Right forelimb (tissue), 1 donor: ENCODE measurements at regions not wholly inside any gene's neighbourhood (a gene's known extent, or its start where the extent isn't known, plus 50 kb on each side); places are given as distances from the start of the nearest gene placed in this dataset.
"Not testable (repeated sequence)": the region's sequence is repeated elsewhere in the genome, so short reads cannot be mapped to it uniquely, and the experiment has no call there.

Experiments used
- DNase-seq: peaks from one replicate; pipeline ENCODE4 v3.0.0-alpha.2; 2018

DNA sequence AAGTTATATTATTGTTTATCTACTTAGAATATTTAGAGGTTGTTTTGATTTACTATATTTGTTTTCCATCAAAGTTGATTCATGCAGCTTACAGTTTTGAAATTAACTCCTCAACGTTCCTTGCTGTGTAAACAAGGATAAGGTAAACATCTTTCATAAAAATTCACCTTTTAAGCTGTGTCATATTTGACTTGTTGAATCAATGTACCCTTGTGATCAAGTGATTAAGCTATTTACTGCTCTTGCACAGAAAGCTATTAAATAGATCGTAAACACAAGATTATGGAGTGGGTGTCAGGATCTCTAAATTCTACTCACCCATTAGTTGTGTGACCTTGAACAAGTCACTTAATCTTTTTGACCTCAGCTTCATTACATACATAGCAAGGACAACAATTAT, 2054.0 kb upstream of the NUDT12 start:
- DNase-seq: no peak

DNA sequence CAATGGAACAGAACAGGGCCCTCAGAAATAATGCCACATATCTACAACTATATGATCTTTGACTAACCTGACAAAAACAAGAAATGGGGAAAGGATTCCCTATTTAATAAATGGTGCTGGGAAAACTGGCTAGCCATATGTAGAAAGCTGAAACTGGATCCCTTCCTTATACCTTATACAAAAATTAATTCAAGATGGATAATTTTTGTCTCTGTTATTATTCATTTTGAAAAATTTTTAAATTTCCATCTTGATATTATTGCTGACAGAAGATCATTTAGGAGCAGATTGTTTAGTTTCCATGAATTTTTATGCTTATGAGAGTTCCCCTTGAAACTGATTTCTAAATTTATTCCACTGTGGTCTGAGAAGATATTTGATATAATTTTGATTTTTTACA, 2039.8 kb upstream of the NUDT12 start:
- DNase-seq: not testable (repeated sequence)

DNA sequence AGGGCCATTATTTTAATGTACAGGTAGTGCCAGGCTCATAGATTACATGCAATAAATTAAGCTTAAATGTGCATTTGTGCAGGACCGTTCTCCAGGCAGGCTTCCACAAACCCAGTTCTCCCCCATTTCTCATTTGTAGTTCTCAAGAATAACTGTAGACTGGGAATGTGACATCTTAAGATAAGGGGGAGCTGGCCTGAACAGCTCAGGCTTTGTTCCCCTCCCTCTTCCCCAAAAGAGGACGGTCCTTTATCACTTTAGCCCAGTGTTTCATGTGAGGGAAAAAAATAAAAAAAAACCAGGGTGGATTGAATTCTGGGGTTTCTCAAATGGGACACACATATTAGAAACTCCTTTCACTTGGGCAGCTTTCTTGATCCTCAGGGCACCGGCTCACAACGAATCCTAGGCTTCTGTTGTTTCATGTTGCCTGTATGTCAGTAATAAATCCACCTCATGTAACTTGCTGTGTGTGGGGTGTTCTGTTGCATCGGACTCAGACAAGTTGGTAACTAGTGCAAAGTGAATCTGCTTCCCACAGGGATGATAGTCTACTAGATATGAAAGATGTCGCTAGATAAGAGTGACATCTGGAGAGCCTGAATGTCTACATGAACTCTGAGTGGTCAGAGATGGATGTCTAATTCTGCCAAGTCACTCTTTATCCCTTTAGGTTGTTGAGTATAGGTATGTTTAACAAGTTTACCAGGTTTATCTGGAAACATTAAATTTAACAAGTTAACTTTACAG, 2030.6 kb upstream of the NUDT12 start:
- DNase-seq: no peak

DNA sequence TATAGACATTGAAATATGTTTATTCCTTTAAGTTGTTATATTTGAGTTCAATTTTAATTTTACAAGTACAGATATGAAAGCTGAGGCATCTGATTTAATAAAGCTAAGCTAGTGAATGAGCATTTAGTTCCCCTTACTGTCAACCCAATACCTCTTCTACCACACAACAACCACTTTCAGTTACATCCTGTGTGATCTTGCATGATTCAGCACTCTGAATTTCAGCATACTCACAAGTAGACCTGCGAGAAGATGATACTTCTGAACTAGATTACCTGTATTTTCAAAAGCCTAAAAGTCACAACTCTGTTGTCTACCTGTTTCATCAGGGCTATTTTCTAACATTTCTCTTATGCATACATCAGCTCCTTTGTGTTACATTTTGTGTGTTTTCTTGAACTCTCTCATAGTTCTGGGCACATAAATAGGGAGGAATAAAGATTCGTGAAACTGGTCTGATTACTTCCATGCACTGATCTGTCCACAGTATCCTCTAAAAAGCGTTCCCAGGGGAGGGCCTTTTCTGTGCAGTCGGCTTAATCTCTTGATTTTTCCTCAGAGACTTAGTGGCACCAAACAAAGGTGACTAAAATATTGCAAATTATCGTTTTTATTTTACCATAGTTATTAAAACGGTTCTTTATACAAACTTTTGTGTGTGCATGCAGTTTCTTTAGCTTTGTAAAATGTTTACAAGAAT, 2025.5 kb upstream of the NUDT12 start:
- no peak for DNase-seq

DNA sequence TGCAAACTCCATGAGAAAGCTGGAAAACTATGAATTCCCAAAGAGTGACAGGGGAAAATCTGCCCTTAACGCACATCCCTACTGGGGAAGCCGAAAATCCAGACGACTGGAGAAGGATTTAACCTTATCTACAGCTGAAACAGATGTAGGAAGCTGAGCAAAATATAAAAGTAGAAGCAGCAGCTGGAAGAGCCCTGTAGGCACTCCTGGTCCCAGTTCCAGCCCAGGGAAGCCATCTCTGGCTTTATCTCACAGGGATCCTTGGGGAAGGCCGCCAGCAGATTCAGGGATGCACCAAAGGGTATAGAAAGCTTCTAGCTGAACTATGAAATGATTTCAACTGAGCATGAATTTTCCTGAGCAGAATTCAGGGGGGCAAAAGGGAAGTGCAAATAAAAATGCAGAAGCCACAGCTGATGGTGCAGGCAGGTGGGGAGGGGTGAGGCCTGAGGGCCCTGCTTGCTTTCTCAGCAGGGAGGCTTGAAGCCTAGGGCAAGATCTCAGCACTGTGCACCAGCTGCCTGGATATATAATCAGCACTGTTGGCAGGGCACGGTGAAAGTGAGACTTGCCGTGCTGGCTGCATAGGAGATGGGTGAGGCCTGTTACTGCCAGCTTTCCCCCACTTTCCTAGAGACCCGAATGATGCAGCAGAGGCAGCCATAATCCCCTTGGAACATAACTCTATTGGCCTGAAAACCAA, 2019.5 kb upstream of the NUDT12 start:
- no peak for DNase-seq

DNA sequence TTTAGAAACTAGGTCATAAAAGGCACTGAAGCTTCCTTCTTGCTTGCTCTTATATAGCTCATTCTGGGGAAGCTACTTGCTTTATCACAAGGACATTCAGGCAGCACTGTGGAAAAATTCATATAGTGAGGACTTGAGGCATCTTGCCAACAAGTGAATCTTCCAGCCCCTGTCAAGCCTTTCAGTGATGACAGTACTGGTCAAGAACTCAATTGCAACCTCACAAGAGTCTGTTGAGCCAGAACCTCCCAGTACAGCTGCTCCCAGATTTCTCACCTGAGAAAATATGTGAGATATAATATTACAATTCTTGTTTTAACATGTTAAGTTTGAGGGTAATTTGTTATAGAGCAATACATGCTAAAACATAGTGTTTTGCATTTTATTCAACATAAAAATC, 2011.0 kb upstream of the NUDT12 start:
- no peak for DNase-seq

DNA sequence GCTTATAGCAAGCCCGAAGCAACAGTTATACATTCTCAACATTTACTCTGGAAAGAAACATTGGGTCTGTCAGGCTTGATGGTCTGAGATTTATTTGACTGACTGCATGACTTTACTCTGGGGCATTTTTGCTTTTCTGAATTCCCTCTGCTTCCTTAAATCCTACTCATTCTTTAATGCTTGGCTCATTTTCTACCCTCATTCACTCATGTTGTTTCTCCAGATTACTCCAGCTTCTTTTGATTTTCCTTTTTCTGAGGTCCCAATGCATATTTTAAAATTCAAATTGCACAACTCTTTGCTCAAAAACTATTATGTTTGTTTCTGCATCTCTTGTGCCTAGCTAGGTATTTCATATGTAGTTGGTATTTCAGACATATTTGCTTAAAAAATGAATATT, 2002.9 kb upstream of the NUDT12 start:
- DNase-seq: no peak

DNA sequence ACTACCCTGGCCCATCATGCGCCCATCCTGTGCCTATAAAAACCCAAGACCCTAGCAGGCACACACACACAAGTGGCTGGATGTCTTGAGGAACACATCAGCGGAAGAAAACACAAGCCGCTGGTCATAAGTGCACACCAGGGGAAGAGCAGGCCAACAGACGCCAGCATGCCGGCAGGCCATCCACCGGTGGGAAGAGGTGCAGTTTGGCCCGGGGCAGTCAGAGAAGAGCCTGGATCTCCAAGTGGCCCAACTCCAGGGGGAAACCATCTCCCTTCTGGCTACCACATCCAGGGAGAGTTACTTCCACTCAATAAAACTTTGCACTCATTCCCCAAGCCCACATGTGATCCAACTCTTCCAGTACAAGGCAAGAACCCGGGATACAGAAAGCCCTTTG, 2001.3 kb upstream of the NUDT12 start:
- DNase-seq: no peak

DNA sequence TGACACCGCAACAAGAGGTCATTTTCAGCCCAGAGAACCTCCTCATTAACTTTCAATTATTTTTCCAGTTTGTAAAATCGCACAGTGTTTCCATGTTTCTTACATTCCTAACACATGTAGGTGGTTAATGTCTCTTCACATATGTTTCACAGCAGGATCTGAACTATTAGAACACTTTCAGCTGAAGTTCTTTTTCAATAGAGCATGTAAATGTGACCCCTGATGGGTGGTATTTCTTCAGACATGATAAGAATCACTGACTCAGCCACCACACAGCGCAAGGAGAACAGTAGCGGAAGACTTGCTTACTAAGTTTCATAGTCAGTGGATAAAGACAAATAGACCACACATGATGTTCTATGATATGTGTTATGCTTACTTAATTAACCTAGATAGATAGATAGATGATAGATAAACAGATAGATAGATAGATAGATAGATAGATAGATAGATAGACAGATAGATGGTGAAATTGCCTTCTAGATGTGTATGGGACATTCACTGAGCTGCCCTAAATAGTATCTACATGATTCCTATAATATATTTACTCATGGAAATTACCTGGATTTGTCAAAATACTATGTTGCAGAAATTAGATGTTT, 1992.1 kb upstream of the NUDT12 start:
- no peak for DNase-seq

DNA sequence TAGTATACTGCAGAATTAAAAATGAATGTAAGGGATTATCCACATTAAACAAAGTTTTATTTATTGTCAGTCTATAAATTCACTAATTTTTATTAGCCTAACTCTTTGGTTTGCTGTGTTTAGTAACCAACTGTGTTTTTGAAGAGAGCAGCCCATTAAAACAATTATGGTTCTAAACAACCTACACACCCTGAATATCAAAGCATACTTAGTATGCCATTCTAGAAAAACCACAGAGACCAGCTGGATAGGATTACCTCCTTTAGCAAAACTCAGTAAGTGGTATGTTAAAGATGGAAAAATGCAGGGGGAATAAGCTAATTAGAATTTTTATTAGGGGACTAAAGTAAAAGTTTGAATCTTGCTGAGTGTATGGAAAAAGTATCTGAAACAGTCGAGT, 1981.7 kb upstream of the NUDT12 start:
- no peak for DNase-seq

DNA sequence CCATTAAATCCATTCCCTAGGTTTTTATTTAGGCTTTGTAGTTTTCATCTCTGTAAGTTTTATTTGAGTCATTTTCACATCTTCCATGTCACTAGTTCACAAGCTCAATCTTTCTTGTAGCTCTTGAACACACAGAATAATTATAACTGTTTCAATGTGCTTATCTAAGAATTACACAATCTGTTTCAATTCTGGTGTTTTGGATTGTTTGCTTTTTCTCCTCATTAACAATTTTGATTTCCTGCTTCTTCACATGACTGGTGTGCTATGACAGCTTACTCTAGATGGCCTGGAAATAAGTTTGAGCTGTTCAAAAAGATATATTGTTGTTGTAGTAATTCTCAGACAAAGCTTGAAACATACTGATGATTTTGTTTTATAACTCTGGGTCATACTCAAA, 1974.1 kb upstream of the NUDT12 start:
- DNase-seq: no peak

DNA sequence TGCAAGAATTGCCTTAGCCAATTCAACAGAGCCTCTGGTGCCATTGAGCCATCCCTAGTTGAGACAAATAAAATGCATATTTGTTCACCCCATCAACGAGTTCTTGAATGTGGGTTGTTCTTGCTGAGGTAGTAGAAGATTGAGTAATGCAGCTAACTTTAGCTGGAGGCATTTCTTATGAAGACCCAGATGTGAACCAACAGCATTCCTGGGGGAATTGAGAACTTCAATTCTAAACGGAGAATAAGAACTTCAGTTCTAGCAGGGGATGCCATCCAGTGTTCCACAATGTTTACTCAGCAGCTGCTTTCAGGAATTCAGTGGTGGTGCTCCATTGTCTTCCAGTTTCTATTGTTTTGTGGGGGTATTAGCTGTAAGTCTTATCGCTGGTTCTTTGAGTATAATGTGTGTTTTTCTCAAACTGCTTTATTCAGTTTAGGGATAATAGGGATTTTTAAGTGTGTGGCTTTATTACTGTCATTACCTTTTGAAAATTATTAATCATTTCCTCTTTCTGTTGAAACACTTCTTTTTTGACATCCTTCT, 1968.2 kb upstream of the NUDT12 start:
- no peak for DNase-seq

DNA sequence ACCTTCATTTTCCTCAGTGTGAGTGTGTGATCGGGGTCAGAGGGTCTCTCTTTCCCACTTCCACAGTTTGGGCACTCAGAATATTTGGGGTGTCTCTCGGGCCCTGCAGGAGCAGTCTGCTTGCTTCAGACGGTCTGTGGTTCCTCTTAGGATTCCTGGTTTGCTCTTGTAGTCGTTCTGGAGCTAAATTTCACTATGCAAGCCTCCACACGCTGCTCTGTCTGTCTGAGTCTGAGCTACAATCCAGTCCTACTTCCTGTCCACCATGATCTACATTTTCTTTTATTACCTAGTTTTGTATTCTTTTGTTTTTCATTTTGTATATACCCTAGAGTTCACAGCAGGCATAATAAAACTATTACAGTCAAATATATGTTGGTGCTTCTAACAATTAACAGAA, 1967.3 kb upstream of the NUDT12 start:
- DNase-seq: no peak

DNA sequence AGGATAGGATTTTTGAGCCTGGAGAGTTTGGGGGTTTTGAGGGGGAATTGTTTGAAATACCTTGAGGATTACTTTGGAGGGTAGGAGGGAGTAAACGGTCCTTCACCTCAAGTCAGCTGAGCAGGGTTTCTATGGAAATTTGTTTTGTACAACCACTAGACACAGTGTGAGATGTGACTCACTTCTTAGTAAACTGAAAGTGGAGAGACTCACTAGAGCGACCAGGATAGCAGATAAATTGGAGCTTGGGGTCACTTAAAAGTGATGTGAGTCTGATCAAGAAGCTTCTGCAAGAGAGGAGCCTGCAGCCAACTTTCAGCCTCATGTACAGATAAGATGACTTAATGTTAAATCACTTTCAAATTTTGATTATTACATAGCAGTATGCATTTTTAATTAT, 1945.9 kb upstream of the NUDT12 start:
- DNase-seq: no peak

DNA sequence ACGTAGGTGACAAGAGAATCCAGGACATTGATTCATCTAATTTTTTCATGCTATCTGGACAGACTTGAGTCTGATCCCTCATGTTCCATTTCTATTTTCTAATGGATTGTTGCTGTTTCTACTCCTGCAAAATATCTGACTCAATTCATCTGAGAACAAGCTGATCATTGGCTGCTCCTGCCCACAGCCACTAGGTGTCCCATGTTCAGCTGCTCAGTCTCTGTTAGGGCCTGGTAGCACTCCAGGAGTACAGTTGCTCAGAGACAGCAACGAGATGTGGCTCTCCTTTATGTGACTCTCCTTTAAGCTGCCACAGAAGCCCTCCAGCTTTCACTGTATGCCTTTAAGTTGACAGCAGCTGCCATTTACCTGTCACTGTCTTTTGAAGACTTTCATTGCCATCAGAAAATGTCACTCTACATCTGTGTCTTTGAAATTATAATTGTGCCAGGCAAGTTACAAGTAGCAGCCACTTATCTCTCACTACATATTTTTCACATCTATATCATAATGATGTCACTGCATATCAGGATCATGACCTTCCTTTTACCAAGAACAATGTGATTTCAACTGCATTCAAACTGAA, 1944.2 kb upstream of the NUDT12 start:
- DNase-seq: no peak

DNA sequence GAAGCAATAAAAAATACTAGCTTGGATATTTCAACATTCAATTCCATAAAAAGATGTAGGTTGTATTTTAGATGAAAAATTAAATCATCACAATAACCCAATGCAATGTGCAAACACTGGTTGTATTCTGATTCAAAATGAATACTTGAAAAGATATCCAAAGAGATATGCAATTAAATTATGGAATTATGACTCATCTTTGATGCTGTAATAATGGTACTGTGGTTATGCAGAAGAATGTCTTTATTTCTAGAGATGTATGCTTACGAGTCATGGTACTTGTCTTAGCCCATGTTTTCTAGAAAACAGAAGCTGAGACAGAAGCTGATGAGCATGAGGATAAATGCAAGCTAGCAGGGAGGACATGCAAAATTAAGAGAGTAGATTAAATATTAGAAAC, 1941.4 kb upstream of the NUDT12 start:
- DNase-seq: no peak

DNA sequence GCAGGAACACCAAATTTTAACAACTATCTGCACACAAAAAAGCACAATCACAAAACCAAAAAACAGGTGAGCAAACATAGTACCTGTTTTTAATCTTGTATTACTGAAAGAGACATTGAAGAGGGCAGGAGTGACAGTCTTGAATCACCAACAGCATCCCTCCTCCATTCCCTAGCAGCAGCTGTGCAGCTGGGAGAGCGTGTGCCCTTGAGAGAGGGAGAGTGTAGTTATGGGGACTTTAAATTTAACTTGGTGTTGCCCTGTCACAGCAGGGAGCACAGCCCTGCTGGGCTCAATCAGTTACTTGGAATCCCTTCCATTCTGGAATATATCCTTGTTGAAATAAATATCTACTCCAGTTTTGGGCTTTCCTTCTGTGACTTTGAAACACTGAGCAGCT, 1938.7 kb upstream of the NUDT12 start:
- DNase-seq: no peak

DNA sequence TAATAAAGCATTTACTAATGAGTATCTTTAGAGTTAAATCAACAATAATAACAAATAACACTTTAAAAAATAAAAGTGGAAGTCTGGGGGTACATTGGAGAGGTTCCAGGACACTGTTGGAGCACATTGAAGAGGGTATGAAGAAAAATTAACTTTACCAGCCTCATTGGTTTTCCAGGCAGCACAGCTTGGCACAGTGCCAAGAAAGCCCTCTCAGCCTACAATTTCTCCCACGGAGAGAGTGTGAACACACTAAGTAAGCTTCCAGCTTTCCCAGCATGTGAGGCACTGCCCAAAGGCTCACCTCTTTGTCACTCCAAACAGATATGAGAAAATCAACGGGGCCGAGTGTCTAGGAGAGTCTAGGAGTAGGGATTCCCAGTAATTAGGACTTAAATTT, 1912.8 kb upstream of the NUDT12 start:
- DNase-seq: no peak

DNA sequence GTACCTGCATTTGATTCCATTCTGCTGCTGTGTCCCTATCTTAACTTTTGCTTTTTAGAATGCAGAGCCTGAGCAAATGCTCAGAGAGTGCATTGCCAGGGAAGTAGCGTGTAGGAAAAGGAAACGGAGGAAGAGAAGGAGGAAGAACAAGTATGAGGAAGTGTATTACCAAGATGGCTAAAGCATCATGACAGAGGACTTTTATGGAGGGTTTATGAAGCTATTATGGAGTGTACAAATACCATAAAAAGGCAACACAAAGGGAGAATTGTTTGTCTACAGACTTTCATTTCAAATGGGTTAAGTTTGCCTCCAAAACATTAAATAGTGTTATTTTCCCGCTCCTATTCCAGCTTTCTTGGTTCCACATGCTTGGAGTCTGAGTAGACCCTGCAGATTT, 1899.8 kb upstream of the NUDT12 start:
- DNase-seq: no peak

DNA sequence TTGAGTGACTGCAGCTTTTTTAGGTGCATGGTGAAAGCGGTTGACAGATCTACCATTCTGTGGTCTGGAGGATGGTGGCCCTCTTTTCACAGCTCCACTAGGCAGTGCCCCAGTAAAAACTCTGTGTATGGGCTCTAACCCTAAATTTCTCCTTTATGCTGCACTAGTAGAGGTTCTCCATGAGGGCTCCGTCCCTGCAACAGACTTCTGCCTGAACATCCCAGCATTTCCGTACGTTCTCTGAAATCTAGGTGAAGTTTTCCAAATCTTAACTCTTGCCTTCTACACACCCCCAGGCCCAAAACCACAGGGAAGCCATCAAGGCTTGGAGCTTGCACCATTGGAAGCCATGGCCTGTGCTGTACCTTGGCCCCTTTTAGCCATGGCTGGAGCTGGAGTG, 1898.1 kb upstream of the NUDT12 start:
- DNase-seq: no peak

DNA sequence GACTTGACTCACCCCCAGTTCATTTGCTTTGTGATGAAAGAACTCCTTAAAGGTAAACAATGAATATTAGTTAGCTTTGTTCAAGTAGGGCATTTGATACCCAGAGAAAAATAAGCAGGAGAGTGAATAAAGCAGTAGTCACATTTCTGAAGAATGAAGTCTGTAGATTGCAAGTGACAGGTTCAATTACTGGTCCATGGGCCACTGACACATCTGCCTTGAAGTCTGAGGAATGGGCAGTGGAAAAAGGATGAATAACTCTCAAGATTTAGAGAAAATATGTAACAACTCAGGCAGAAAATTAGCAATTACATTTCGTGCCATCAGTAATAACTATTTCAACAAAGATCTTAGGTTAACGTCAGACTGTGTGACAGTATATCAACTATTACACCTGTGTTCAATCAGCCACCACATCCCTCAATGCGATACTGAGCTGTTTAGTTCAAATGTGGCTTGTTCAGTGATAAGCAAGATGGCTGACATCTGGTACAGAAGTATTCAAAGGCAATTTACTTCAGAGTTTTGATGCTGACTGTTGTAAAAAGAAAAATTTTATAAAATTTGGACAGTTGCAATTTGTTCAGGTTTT, 1890.7 kb upstream of the NUDT12 start:
- DNase-seq: no peak

DNA sequence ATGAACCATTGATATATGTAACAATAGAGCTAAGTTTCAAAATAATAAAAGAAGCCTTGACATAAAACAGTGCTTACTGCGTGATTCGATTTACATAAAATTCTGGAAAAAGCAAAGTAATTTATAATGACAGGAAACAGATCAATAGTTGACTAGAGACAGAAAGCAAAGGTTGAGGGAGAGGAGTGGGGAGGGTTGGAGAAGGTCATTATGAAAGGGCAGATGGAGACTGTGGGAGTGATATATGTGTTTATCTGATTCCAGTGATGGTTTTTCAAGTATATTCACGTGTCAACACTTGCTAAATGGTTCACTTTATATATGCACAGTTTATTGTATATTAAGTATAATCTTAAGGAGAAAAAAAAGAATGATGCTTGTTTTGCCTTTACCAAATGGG, 1885.7 kb upstream of the NUDT12 start:
- no peak for DNase-seq

DNA sequence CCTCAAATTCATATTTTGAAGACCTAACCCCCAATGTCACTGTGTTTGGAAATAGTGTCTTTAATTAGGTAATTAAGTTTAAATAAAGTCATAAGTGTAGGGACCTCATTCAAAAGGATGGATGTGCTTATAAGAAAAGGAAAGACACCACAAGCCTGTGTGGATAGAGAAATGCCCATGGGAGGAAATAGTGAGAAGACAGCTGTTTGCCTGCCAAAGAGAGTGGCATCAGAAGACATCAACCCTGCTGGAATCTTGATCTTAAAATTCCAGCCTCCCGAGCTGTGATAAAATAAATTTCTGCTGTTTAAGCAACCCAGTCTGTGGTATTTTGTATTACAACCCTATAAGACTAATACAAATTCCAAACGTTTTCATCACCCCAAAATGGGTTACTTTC, 1867.9 kb upstream of the NUDT12 start:
- no peak for DNase-seq
